Cardiac muscle cell (in vitro differentiated cells and primary cell): ENCODE measurements at regions not wholly inside any gene's neighbourhood (a gene's known extent, or its start where the extent isn't known, plus 50 kb on each side); places are given as distances from the start of the nearest gene placed in this dataset.
"Not testable (repeated sequence)": the region's sequence is repeated elsewhere in the genome, so short reads cannot be mapped to it uniquely, and the experiment has no call there.

ENCODE experiments used
- DNase-seq, 2 donors: peaks; one replicate each; pipeline versions ENCODE4 v3.0.0 to v3.0.0-alpha.2; 2010 to 2017; ENCODE audit warnings: low read depth in 1 of 2, low spot score in 1 of 2
- H3K27ac ChIP-seq: fragments of 200-600 bp; sonication (generic); 2 replicates; pipeline ENCODE4 v1.5.1; 2016
- H3K27me3 ChIP-seq: fragments of 200-600 bp; sonication (generic); 2 replicates; pipeline ENCODE4 v1.6.0; 2016; ENCODE audit warnings: control low read depth
- H3K36me3 ChIP-seq: fragments of 200-600 bp; sonication (generic); 2 replicates; pipeline ENCODE4 v1.5.1; 2016; ENCODE audit warnings: control low read depth
- H3K4me1 ChIP-seq: fragments of 200-600 bp; sonication (generic); 2 replicates; pipeline ENCODE4 v1.8.1; 2017; ENCODE audit warnings: low read depth, mild to moderate bottlenecking, mixed run types
- H3K4me3 ChIP-seq: fragments of 200-600 bp; sonication (generic); 2 replicates; pipeline ENCODE4 v1.5.1; 2016; ENCODE audit warnings: mild to moderate bottlenecking
- H3K9me3 ChIP-seq: fragments of 200-600 bp; sonication (generic); 2 replicates; pipeline ENCODE4 v1.5.1; 2017; ENCODE audit warnings: low read depth, mild to moderate bottlenecking, control low read depth
- CTCF ChIP-seq: IDR thresholded peaks from 2 replicates; pipeline ENCODE4 v1.5.1; 2012; ENCODE audit warnings: low read depth, mild to moderate bottlenecking, low read length

- no peak overlapping the region for H3K27ac ChIP-seq
- H3K36me3 ChIP-seq, result no peaks in the 10 kb centered on the region
- no peak overlapping the region for H3K4me3 ChIP-seq
- H3K27me3 ChIP-seq, result no peaks in the 10 kb centered on the region
- H3K4me1 ChIP-seq, result peaks cover 21% of the 10 kb centered on the region
- DNase-seq, result no peak
- TF ChIP-seq CTCF, result no peak
- H3K9me3 ChIP-seq, result no peaks in the 10 kb centered on the region
Observed at GRCh38 chrX:30995060-30995700, 76.7 kb downstream of the FTHL17 start.

- H3K27me3 ChIP-seq, H3K36me3 ChIP-seq, H3K4me3 ChIP-seq, H3K9me3 ChIP-seq, DNase-seq, H3K27ac ChIP-seq: not testable (repeated sequence)
- peaks cover 21% of the 10 kb centered on the region for H3K4me1 ChIP-seq
Observed at GRCh38 chrX:30994018-30994417, 77.8 kb downstream of the FTHL17 start.

- DNase-seq, result peak; percentile 2 to 62
- H3K4me1 ChIP-seq, result peaks cover 21% of the 10 kb centered on the region
- H3K36me3 ChIP-seq, result no peaks in the 10 kb centered on the region
- no peak overlapping the region for H3K4me3 ChIP-seq
- H3K27me3 ChIP-seq, result no peaks in the 10 kb centered on the region
- no peaks in the 10 kb centered on the region for H3K9me3 ChIP-seq
- peak overlapping the region; percentile 78 for H3K27ac ChIP-seq
- no peak for TF ChIP-seq CTCF
Observed at GRCh38 chrX:30992381-30992904, 79.4 kb downstream of the FTHL17 start.

GRCh38 chrX:30990361-30990760 is 81.5 kb downstream of the FTHL17 start:
- Histone ChIP-seq H3K9me3 (no peaks in the 10 kb centered on the region), H3K4me1 (peaks cover 33% of the 10 kb centered on the region), H3K4me3 (no peak overlapping the region), H3K36me3 (no peaks in the 10 kb centered on the region), H3K27me3 (no peaks in the 10 kb centered on the region), H3K27ac (no peak overlapping the region)
- DNase-seq, result no peak
- TF ChIP-seq CTCF, result no peak

- no peaks in the 10 kb centered on the region for H3K9me3 ChIP-seq
- no peak overlapping the region for H3K27ac ChIP-seq
- H3K36me3 ChIP-seq, result no peaks in the 10 kb centered on the region
- no peak for DNase-seq
- peaks cover 13% of the 10 kb centered on the region for H3K4me1 ChIP-seq
- no peaks in the 10 kb centered on the region for H3K27me3 ChIP-seq
- TF ChIP-seq CTCF, result no peak
- H3K4me3 ChIP-seq, result no peak overlapping the region
Observed at GRCh38 chrX:30982467-30982866, 89.4 kb downstream of the FTHL17 start.

- TF ChIP-seq CTCF, result no peak
- H3K27me3 ChIP-seq, result no peaks in the 10 kb centered on the region
- DNase-seq, result no peak
- H3K27ac ChIP-seq, result no peak overlapping the region
- no peak overlapping the region for H3K4me3 ChIP-seq
- no peaks in the 10 kb centered on the region for H3K36me3 ChIP-seq
- H3K9me3 ChIP-seq, result no peaks in the 10 kb centered on the region
- peaks cover 12% of the 10 kb centered on the region for H3K4me1 ChIP-seq
Observed at GRCh38 chrX:30981968-30982367, 89.9 kb downstream of the FTHL17 start.
